ENCODE measurements at regions not wholly inside any gene's neighbourhood (a gene's known extent, or its start where the extent isn't known, plus 50 kb on each side); places are given as distances from the start of the nearest gene placed in this dataset.

GRCh38 chr2:22902180-22902550, 482.8 kb upstream of the KLHL29 start:
- H3K4me3 ChIP-seq: no peak overlapping the region
- in situ Hi-C loops (cut with MboI; ENCODE audit: low pct_unique_long_range_greater_than_20kb in 2 of 9, low sequenced_read_pairs in 9 of 9, unreplicated experiment in 9 of 9): no loop called here
- H3K27ac ChIP-seq: peak overlapping the region in 1 of 2 donors; percentile 34
- H3K4me1 ChIP-seq (replicated peaks in 1 of 2): peaks cover 18 to 21% of the 10 kb centered on the region in 2 donors
- peak in 1 of 8 experiments; percentile 14 for ATAC-seq (replicated peaks in 6 of 8)
- 0 to 73% (median 44%) methylated on average over 1 to 5 of the region's 5 CpGs; no CpG with 5 or more reads in 1 of the 10 experiments for WGBS, 10 experiments

GRCh38 chr2:22902662-22903165, 482.3 kb upstream of the KLHL29 start:
- Histone ChIP-seq H3K4me3 (no peak overlapping the region), H3K27ac (no peak overlapping the region), H3K4me1 (replicated peaks in 1 of 2) (peaks cover 17 to 18% of the 10 kb centered on the region in 2 donors)
- ATAC-seq (replicated peaks in 6 of 8): no peak
- in situ Hi-C loops (cut with MboI; ENCODE audit: low pct_unique_long_range_greater_than_20kb in 2 of 9, low sequenced_read_pairs in 9 of 9, unreplicated experiment in 9 of 9): no loop called here
- 23 to 100% (median 89%) methylated on average over 1 to 6 of the region's 6 CpGs; no CpG with 5 or more reads in 2 of the 10 experiments for WGBS, 10 experiments

- 0 to 80% methylated on average over 1 of the region's 1 CpG; no CpG with 5 or more reads in 8 of the 10 experiments for WGBS, 10 experiments
- H3K27ac ChIP-seq: no peak overlapping the region
- in situ Hi-C loops (cut with MboI; ENCODE audit: low pct_unique_long_range_greater_than_20kb in 2 of 9, low sequenced_read_pairs in 9 of 9, unreplicated experiment in 9 of 9): no loop called here
- ATAC-seq (replicated peaks in 6 of 8): no peak
- no peak overlapping the region for H3K4me3 ChIP-seq
- H3K4me1 ChIP-seq (replicated peaks in 1 of 2): peaks cover 16 to 18% of the 10 kb centered on the region in 2 donors
Observed at GRCh38 chr2:22903616-22904015, 481.4 kb upstream of the KLHL29 start.

- in situ Hi-C loops (cut with MboI; ENCODE audit: low pct_unique_long_range_greater_than_20kb in 2 of 9, low sequenced_read_pairs in 9 of 9, unreplicated experiment in 9 of 9): no loop called here
- WGBS, 10 experiments: 13 to 100% (median 62%) methylated on average over 1 to 5 of the region's 6 CpGs
- peaks cover 15 to 18% of the 10 kb centered on the region in 2 donors for H3K4me1 ChIP-seq (replicated peaks in 1 of 2)
- ATAC-seq (replicated peaks in 6 of 8): peak in 1 of 8 experiments; percentile 30
- H3K27ac ChIP-seq: no peak overlapping the region
- H3K4me3 ChIP-seq: no peak overlapping the region
Observed at GRCh38 chr2:22904126-22904684, 480.8 kb upstream of the KLHL29 start.

DNA sequence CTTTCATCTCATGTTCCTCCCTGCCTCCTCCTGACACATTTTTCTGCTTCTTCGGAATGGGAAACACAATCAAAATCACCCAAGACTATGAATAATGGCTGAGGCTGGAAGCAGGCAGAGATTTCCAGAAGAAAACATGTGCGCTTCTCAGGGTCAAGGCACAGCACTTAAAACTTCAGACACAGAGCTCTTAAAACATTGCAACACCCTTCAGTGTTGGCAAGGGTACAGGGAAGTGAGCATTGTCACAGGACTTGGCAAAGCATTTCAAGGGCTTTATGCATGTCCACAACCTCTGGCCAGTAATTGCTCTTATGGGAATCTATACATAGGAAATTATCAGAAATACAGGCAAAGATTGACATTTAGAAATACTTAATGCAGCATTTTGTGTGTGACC, 477.6 kb upstream of the KLHL29 start:
- 0 to 95% (median 87%) methylated on average over 1 to 2 of the region's 2 CpGs; no CpG with 5 or more reads in 2 of the 10 experiments for WGBS, 10 experiments
- H3K4me3 ChIP-seq: no peak overlapping the region
- no peak for ATAC-seq (replicated peaks in 6 of 8)
- no peak overlapping the region for H3K27ac ChIP-seq
- in situ Hi-C loops (cut with MboI; ENCODE audit: low pct_unique_long_range_greater_than_20kb in 2 of 9, low sequenced_read_pairs in 9 of 9, unreplicated experiment in 9 of 9): no loop called here
- H3K4me1 ChIP-seq (replicated peaks in 1 of 2): peaks cover under 1 to 4% of the 10 kb centered on the region in 2 donors

DNA sequence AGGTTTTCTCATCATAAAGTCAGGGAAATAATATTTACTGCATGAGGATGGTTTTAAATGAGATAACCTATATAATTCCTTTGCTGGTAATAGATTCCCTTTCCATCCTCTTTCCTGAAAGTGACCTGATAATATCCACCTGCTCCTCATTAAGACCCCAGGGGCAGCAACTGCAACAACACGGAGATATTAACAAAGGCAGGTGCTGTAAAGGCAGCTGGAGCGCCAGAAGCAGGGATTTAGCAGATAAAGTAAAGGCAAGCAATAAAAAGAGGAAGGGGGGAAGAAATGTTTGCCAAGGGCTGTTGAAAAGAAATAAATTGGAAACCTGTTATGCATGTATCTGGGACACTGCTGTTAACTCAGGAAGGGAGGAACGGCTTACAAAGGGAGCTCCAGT, 472.6 kb upstream of the KLHL29 start:
- WGBS, 10 experiments: 0 to 100% (median 74%) methylated on average over 1 to 3 of the region's 3 CpGs; no CpG with 5 or more reads in 1 of the 10 experiments
- in situ Hi-C loops (cut with MboI; ENCODE audit: low pct_unique_long_range_greater_than_20kb in 2 of 9, low sequenced_read_pairs in 9 of 9, unreplicated experiment in 9 of 9): no loop called here
- H3K4me1 ChIP-seq (replicated peaks in 1 of 2): no peaks in the 10 kb centered on the region
- H3K27ac ChIP-seq: no peak overlapping the region
- no peak overlapping the region for H3K4me3 ChIP-seq
- peak in 1 of 8 experiments; percentile 31 for ATAC-seq (replicated peaks in 6 of 8)

GRCh38 chr2:22929998-22930397, 455.0 kb upstream of the KLHL29 start:
- no peaks in the 10 kb centered on the region for H3K4me1 ChIP-seq (replicated peaks in 1 of 2)
- H3K27ac ChIP-seq: no peak overlapping the region
- no peak for ATAC-seq (replicated peaks in 6 of 8)
- no peak overlapping the region for H3K4me3 ChIP-seq
- WGBS, 10 experiments: 0 to 100% (median 71%) methylated on average over 1 of the region's 1 CpG; no CpG with 5 or more reads in 3 of the 10 experiments
- in situ Hi-C loops (cut with MboI; ENCODE audit: low pct_unique_long_range_greater_than_20kb in 2 of 9, low sequenced_read_pairs in 9 of 9, unreplicated experiment in 9 of 9): no loop called here

- WGBS, 10 experiments: 0 to 100% (median 69%) methylated on average over 1 to 6 of the region's 6 CpGs; no CpG with 5 or more reads in 2 of the 10 experiments
- H3K4me3 ChIP-seq: no peak overlapping the region
- H3K4me1 ChIP-seq (replicated peaks in 1 of 2): no peaks in the 10 kb centered on the region
- no peak overlapping the region for H3K27ac ChIP-seq
- ATAC-seq (replicated peaks in 6 of 8): no peak
- in situ Hi-C loops (cut with MboI; ENCODE audit: low pct_unique_long_range_greater_than_20kb in 2 of 9, low sequenced_read_pairs in 9 of 9, unreplicated experiment in 9 of 9): no loop called here
Observed at GRCh38 chr2:22930781-22931180, 454.2 kb upstream of the KLHL29 start.

DNA sequence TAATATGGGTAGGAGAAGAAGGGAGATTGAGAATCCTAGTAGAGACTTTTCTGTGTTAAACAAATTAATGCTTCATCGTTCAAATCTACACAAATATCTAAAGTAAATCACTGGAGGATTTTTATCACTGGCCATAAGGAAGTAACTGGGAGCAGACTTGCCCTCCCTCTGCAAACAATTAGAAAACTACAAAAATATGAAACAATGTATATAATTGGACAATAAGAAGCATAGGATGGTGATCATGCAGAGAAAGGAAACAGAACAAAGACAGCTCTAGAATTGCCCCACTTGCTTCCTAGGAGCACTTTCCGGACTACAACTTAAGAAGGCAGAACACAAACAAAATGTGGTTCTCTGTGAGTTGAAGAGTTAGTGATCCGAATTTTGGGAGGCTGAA, 452.7 kb upstream of the KLHL29 start:
- H3K4me1 ChIP-seq (replicated peaks in 1 of 2): no peaks in the 10 kb centered on the region
- 12 to 90% (median 66%) methylated on average over 1 to 3 of the region's 3 CpGs for WGBS, 10 experiments
- in situ Hi-C loops (cut with MboI; ENCODE audit: low pct_unique_long_range_greater_than_20kb in 2 of 9, low sequenced_read_pairs in 9 of 9, unreplicated experiment in 9 of 9): no loop called here
- no peak for ATAC-seq (replicated peaks in 6 of 8)
- H3K4me3 ChIP-seq: no peak overlapping the region
- no peak overlapping the region for H3K27ac ChIP-seq

DNA sequence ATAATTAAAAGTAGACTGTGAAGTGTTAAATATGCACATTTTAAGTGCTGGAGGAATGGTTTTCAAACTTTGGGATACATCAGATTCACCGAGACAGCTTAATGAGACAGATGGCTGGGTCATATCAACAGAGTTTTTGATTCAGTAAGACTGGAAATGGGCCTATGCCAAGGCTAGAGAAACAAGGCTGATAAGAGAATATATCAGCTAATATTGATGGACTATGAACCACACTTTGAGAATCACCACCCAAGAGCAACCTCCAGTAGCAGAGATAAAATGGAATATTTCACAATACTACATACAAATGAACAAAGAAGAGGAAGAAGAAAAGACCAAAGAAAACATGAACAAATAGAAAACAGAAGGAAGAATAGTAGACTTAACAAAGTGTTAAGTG, 450.2 kb upstream of the KLHL29 start:
- no peak for ATAC-seq (replicated peaks in 6 of 8)
- in situ Hi-C loops (cut with MboI; ENCODE audit: low pct_unique_long_range_greater_than_20kb in 2 of 9, low sequenced_read_pairs in 9 of 9, unreplicated experiment in 9 of 9): no loop called here
- WGBS, 10 experiments: 18 to 100% (median 91%) methylated on average over 1 of the region's 1 CpG; no CpG with 5 or more reads in 3 of the 10 experiments
- H3K27ac ChIP-seq: no peak overlapping the region
- no peak overlapping the region for H3K4me3 ChIP-seq
- H3K4me1 ChIP-seq (replicated peaks in 1 of 2): no peaks in the 10 kb centered on the region

GRCh38 chr2:22942441-22942840, 442.5 kb upstream of the KLHL29 start:
- Histone ChIP-seq H3K27ac (no peak overlapping the region), H3K4me3 (no peak overlapping the region), H3K4me1 (replicated peaks in 1 of 2) (no peaks in the 10 kb centered on the region)
- in situ Hi-C loops (cut with MboI; ENCODE audit: low pct_unique_long_range_greater_than_20kb in 2 of 9, low sequenced_read_pairs in 9 of 9, unreplicated experiment in 9 of 9): no loop called here
- 10 to 100% (median 83%) methylated on average over 1 to 7 of the region's 7 CpGs; no CpG with 5 or more reads in 1 of the 10 experiments for WGBS, 10 experiments
- peak in 1 of 8 experiments; percentile 34 for ATAC-seq (replicated peaks in 6 of 8)

DNA sequence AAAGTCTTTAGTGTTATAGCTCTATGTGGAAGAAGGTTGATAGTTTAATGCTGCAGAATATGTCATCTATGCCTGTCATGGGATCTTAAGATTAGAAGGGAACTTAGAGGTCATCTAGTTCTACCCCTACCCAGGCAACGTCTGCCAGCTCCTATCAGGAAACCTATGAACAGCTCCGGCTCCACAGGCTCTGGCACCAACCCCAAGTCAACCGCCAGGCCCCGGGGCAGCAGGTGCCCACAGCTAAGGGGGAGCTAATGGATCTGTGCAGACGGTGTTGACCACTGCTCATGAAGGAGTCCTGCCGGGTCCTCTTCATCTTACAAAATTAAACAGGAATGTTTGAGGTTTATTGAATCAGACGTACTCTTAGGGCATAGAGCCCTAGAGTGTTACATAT, 440.8 kb upstream of the KLHL29 start:
- in situ Hi-C loops (cut with MboI; ENCODE audit: low pct_unique_long_range_greater_than_20kb in 2 of 9, low sequenced_read_pairs in 9 of 9, unreplicated experiment in 9 of 9): no loop called here
- ATAC-seq (replicated peaks in 6 of 8): peak in 1 of 8 experiments; percentile 85
- Histone ChIP-seq H3K27ac (no peak overlapping the region), H3K4me3 (no peak overlapping the region), H3K4me1 (replicated peaks in 1 of 2) (no peaks in the 10 kb centered on the region)
- 0 to 93% (median 85%) methylated on average over 1 to 5 of the region's 7 CpGs; no CpG with 5 or more reads in 3 of the 10 experiments for WGBS, 10 experiments

DNA sequence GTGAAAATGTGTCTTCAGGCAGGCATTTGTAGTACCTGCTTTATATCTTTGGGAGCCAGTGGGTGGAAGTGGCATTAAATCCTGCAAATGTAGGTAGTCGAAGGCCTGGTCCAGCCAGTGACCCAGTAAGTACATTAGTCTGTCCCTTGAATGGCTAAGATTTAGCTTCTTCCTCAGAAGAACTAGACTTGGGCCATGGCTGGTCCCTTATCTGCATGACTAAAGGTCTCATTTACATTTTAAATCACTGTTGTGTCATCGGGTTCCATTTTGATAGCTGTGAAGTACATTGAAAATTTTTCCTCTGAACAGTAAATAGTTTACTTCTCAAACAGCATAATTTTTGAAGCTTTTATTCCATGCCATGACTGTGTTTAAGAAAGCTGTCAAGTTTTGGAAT, 438.4 kb upstream of the KLHL29 start:
- no peak overlapping the region for H3K4me3 ChIP-seq
- H3K27ac ChIP-seq: no peak overlapping the region
- no peak for ATAC-seq (replicated peaks in 6 of 8)
- WGBS, 10 experiments: 14 to 100% (median 57%) methylated on average over 1 to 2 of the region's 2 CpGs; no CpG with 5 or more reads in 2 of the 10 experiments
- in situ Hi-C loops (cut with MboI; ENCODE audit: low pct_unique_long_range_greater_than_20kb in 2 of 9, low sequenced_read_pairs in 9 of 9, unreplicated experiment in 9 of 9): no loop called here
- no peaks in the 10 kb centered on the region for H3K4me1 ChIP-seq (replicated peaks in 1 of 2)

DNA sequence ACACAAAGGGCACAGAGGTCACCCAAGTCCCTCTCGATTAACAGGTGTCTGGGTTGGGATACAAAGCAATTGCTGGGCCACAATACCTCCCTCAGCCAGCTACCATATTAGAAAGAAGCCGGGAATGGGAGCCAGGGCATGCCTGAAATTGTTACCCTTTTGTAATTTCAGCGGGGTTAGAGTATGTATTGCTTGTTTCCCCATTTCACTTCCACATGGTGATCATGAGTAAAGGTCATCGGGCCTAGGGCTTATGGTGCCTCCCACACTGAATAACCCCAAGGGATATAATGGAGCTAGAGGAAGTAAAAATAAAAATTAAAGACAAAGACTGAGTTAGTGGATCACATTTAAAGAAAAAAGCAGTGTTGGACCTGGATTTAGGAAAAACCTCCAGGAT, 437.2 kb upstream of the KLHL29 start:
- 10 to 100% (median 90%) methylated on average over 1 to 4 of the region's 4 CpGs; no CpG with 5 or more reads in 1 of the 10 experiments for WGBS, 10 experiments
- H3K4me3 ChIP-seq: no peak overlapping the region
- no peak for ATAC-seq (replicated peaks in 6 of 8)
- no peaks in the 10 kb centered on the region for H3K4me1 ChIP-seq (replicated peaks in 1 of 2)
- no peak overlapping the region for H3K27ac ChIP-seq
- in situ Hi-C loops (cut with MboI; ENCODE audit: low pct_unique_long_range_greater_than_20kb in 2 of 9, low sequenced_read_pairs in 9 of 9, unreplicated experiment in 9 of 9): no loop called here

All from motor neuron (in vitro differentiated cells).